PC-3 (cell line): ENCODE measurements at regions not wholly inside any gene's neighbourhood (a gene's known extent, or its start where the extent isn't known, plus 50 kb on each side); places are given as distances from the start of the nearest gene placed in this dataset.

Experiments used
- ATAC-seq: fragments of 200-7000 bp; cut with Tn5 transposase; 2 replicates; pipeline ENCODE4 v1.9.1; 2020; ENCODE audit warnings: mild to moderate bottlenecking, moderate library complexity
- BruUV-seq: library from RNA; stranded (reverse); fragments of 400-500 nt; replicated peaks from 2 replicates; lab custom pipeline; 2021; lab: Mats Ljungman, UMichigan
- CTCF ChIA-PET: fragments of 300-600 bp; sonication (Branson Sonifier 250); formaldehyde crosslinking; loops from one replicate; lab custom pipeline; 2022; ENCODE audit warnings: antibody characterized with exemption; lab: Charles Lee
- POLR2A ChIA-PET: fragments of 300-600 bp; sonication (Branson Sonifier 250); formaldehyde crosslinking; loops from one replicate; lab custom pipeline; 2022; ENCODE audit warnings: antibody characterized with exemption; ENCODE audit not compliant: unreplicated experiment; lab: Charles Lee
- DNase-seq: peaks from one replicate; pipeline ENCODE4 v3.0.0-alpha.2; 2015
- H2AFZ ChIP-seq: fragments of 300-600 bp; sonication (generic); 2 replicates; pipeline ENCODE4 v1.6.0; 2016; ENCODE audit warnings: antibody characterized with exemption, low read length
- H3F3A ChIP-seq: fragments of 300-600 bp; sonication (generic); one replicate; pipeline ENCODE4 v1.6.0; 2017; ENCODE audit warnings: antibody characterized with exemption, low read length, control low read depth, mild to moderate bottlenecking; ENCODE audit not compliant: unreplicated experiment
- H3K27ac ChIP-seq: fragments of 300-600 bp; sonication (generic); 2 replicates; pipeline ENCODE4 v1.5.1; 2016; ENCODE audit warnings: mild to moderate bottlenecking, low read length
- H3K27me3 ChIP-seq: fragments of 300-600 bp; sonication (generic); 2 replicates; pipeline ENCODE4 v1.6.1; 2016; ENCODE audit warnings: low read length, mixed read lengths
- H3K36me3 ChIP-seq: fragments of 300-600 bp; sonication (generic); 2 replicates; pipeline ENCODE4 v1.6.1; 2016; ENCODE audit warnings: low read depth, mixed run types, low read length, mixed read lengths
- H3K4me1 ChIP-seq: fragments of 300-600 bp; sonication (generic); 2 replicates; pipeline ENCODE4 v1.5.1; 2016; ENCODE audit warnings: low read length; ENCODE audit not compliant: insufficient read depth
- H3K4me2 ChIP-seq: fragments of 300-600 bp; sonication (generic); 2 replicates; pipeline ENCODE4 v1.6.0; 2016; ENCODE audit warnings: low read length
- H3K4me3 ChIP-seq: fragments of 300-600 bp; sonication (generic); 2 replicates; pipeline ENCODE4 v1.5.1; 2016; ENCODE audit warnings: mild to moderate bottlenecking, low read length, mixed read lengths
- H3K79me2 ChIP-seq: fragments of 300-600 bp; sonication (generic); 2 replicates; pipeline ENCODE4 v1.6.1; 2017; ENCODE audit warnings: low read length, mixed read lengths
- H3K9ac ChIP-seq: fragments of 300-600 bp; sonication (generic); 2 replicates; pipeline ENCODE4 v1.6.0; 2016; ENCODE audit warnings: mild to moderate bottlenecking, low read length
- H3K9me2 ChIP-seq: fragments of 300-600 bp; sonication (generic); replicated peaks from 2 replicates; pipeline ENCODE4 v1.6.1; 2016; ENCODE audit warnings: mixed run types, low read length, mixed read lengths
- H3K9me3 ChIP-seq: fragments of 300-600 bp; sonication (generic); 2 replicates; pipeline ENCODE4 v1.6.1; 2016; ENCODE audit warnings: low read length, mixed read lengths
- H4K20me1 ChIP-seq: fragments of 300-600 bp; sonication (generic); 2 replicates; pipeline ENCODE4 v1.6.1; 2016; ENCODE audit warnings: low read length, mixed read lengths
- CTCF ChIP-seq: fragments of 300-600 bp; sonication (generic); conservative IDR thresholded peaks from 2 replicates; pipeline ENCODE4 v1.5.1; 2017; ENCODE audit warnings: antibody characterized with exemption, low read depth, mild to moderate bottlenecking, low read length
- EZH2 ChIP-seq: fragments of 300-600 bp; sonication (generic); IDR thresholded peaks from one replicate; pipeline ENCODE4 v1.6.1; 2017; ENCODE audit warnings: antibody characterized with exemption, mild to moderate bottlenecking, low read length; ENCODE audit not compliant: unreplicated experiment
- EZH2phosphoT487 ChIP-seq: fragments of 300-600 bp; sonication (generic); IDR thresholded peaks from 2 replicates; pipeline ENCODE4 v1.6.1; 2018; ENCODE audit warnings: mild to moderate bottlenecking, antibody characterized with exemption, low read length, borderline replicate concordance
- intact Hi-C: fragments of 100-400 bp; cut with micrococcal nuclease; formaldehyde crosslinking; loops from 2 replicates; pipeline ENCODE4 v1.9.0; 2023

GRCh38 chr5:123929055-123929474 lies 417.1 kb downstream of the CSNK1G3 start:
- H3K27ac ChIP-seq: no peak overlapping the region
- CTCF ChIA-PET: no interaction called here

GRCh38 chr5:123928401-123928800 lies 416.4 kb downstream of the CSNK1G3 start:
- no peak overlapping the region for H2AFZ ChIP-seq
- no peak overlapping the region for H3K9ac ChIP-seq
- no peak overlapping the region for H3K4me2 ChIP-seq
- H3K4me1 ChIP-seq: no peaks in the 10 kb centered on the region
- H3K9me3 ChIP-seq: no peaks in the 10 kb centered on the region
- no peaks in the 10 kb centered on the region for H3K36me3 ChIP-seq
- no peaks in the 10 kb centered on the region for H3F3A ChIP-seq
- no peak for TF ChIP-seq CTCF
- no peak for TF ChIP-seq EZH2
- TF ChIP-seq EZH2phosphoT487: no peak
- no peak overlapping the region for H3K27ac ChIP-seq
- no peaks in the 10 kb centered on the region for H3K79me2 ChIP-seq
- ChIA-PET POLR2A (no interaction called here), CTCF (no interaction called here)
- ATAC-seq (no peak), DNase-seq (no peak)
- no peaks in the 10 kb centered on the region for H4K20me1 ChIP-seq
- no TSS peak for BruUV-seq
- intact Hi-C loops: no loop called here
- H3K9me2 ChIP-seq: no peaks in the 10 kb centered on the region
- H3K4me3 ChIP-seq: no peak overlapping the region
- no peaks in the 10 kb centered on the region for H3K27me3 ChIP-seq

More at GRCh38 chr5:123929055-123929474, 417.1 kb downstream of the CSNK1G3 start:
- H3K27me3 ChIP-seq: no peaks in the 10 kb centered on the region
- H2AFZ ChIP-seq: no peak overlapping the region
- no peak overlapping the region for H3K9ac ChIP-seq
- no peak overlapping the region for H3K4me2 ChIP-seq
- H3K79me2 ChIP-seq: no peaks in the 10 kb centered on the region
- no peaks in the 10 kb centered on the region for H3K4me1 ChIP-seq
- no peaks in the 10 kb centered on the region for H3K9me3 ChIP-seq
- no peaks in the 10 kb centered on the region for H4K20me1 ChIP-seq
- H3K36me3 ChIP-seq: no peaks in the 10 kb centered on the region
- H3F3A ChIP-seq: no peaks in the 10 kb centered on the region
- intact Hi-C loops: no loop called here
- TF ChIP-seq EZH2phosphoT487 (no peak), CTCF (no peak), EZH2 (no peak)
- no peak overlapping the region for H3K4me3 ChIP-seq
- H3K9me2 ChIP-seq: no peaks in the 10 kb centered on the region
- no peak for ATAC-seq
- POLR2A ChIA-PET: no interaction called here
- DNase-seq: no peak
- BruUV-seq: no TSS peak

GRCh38 chr5:123921193-123921592 lies 409.2 kb downstream of the CSNK1G3 start:
- Histone ChIP-seq H3K9me2 (no peaks in the 10 kb centered on the region), H3K79me2 (no peaks in the 10 kb centered on the region), H3K4me3 (no peak overlapping the region), H3K27me3 (no peaks in the 10 kb centered on the region), H2AFZ (no peak overlapping the region), H3K36me3 (no peaks in the 10 kb centered on the region), H3K27ac (no peak overlapping the region), H3F3A (no peaks in the 10 kb centered on the region), H4K20me1 (no peaks in the 10 kb centered on the region), H3K9ac (no peak overlapping the region), H3K4me1 (peaks cover 4% of the 10 kb centered on the region), H3K4me2 (no peak overlapping the region), H3K9me3 (no peaks in the 10 kb centered on the region)
- ATAC-seq (no peak), DNase-seq (no peak)
- no TSS peak for BruUV-seq
- CTCF ChIA-PET: no interaction called here
- POLR2A ChIA-PET: no interaction called here
- TF ChIP-seq EZH2phosphoT487 (no peak), CTCF (no peak)
- intact Hi-C loops: no loop called here
